ENCODE measurements at regions not wholly inside any gene's neighbourhood (a gene's known extent, or its start where the extent isn't known, plus 50 kb on each side); places are given as distances from the start of the nearest gene placed in this dataset.

- Histone ChIP-seq H3K9me3 (no peaks in the 10 kb centered on the region), H3K27me3 (replicated peaks; ENCODE audit: control insufficient read depth, insufficient read depth, low read length) (no peaks in the 10 kb centered on the region), H3K4me3 (ENCODE audit: low read depth, low read length) (no peak overlapping the region), H3K36me3 (ENCODE audit: control insufficient read depth, insufficient read depth, low read length) (no peaks in the 10 kb centered on the region), H3K4me1 (no peaks in the 10 kb centered on the region)
- H3K9me3 Mint-ChIP-seq (ENCODE audit: unreplicated experiment) = peaks cover 9% of the 10 kb centered on the region
- H3K4me1 Mint-ChIP-seq (ENCODE audit: low read depth, unreplicated experiment) = no peaks in the 10 kb centered on the region
- H3K36me3 Mint-ChIP-seq (ENCODE audit: insufficient read depth, unreplicated experiment) = no peaks in the 10 kb centered on the region
- no TSS peak for BruUV-seq (replicated peaks)
- no peaks in the 10 kb centered on the region for H3K27me3 Mint-ChIP-seq (ENCODE audit: insufficient read depth, unreplicated experiment)
- intact Hi-C loops (cut with micrococcal nuclease; ENCODE audit: unreplicated experiment) = no loop called here
- DNase-seq = no peak
- ChIA-PET POLR2A (no interaction called here), CTCF (no interaction called here)
- no peak overlapping the region for H3K27ac Mint-ChIP-seq (ENCODE audit: unreplicated experiment)
- no peak overlapping the region for H3K4me3 Mint-ChIP-seq (ENCODE audit: unreplicated experiment)
- no peak for TF ChIP-seq CTCF (IDR thresholded peaks at IDR 0.05; ENCODE audit: insufficient read depth in 1 of 2, low read depth in 1 of 2, low read length in 1 of 2, severe bottlenecking in 1 of 2, unreplicated experiment in 1 of 2)
These were observed 144.8 kb upstream of the SAMSN1 start for GRCh38 chr21:14690886-14691285.

GRCh38 chr21:14688936-14689335, 142.8 kb upstream of the SAMSN1 start:
- no peaks in the 10 kb centered on the region for H3K27me3 ChIP-seq (replicated peaks; ENCODE audit: control insufficient read depth, insufficient read depth, low read length)
- H3K9me3 ChIP-seq = no peaks in the 10 kb centered on the region
- Mint-ChIP-seq H3K9me3 (ENCODE audit: unreplicated experiment) (peaks cover 9% of the 10 kb centered on the region), H3K27me3 (ENCODE audit: insufficient read depth, unreplicated experiment) (no peaks in the 10 kb centered on the region), H3K36me3 (ENCODE audit: insufficient read depth, unreplicated experiment) (no peaks in the 10 kb centered on the region), H3K4me3 (ENCODE audit: unreplicated experiment) (no peak overlapping the region), H3K27ac (ENCODE audit: unreplicated experiment) (no peak overlapping the region), H3K4me1 (ENCODE audit: low read depth, unreplicated experiment) (no peaks in the 10 kb centered on the region)
- no peak for DNase-seq
- no TSS peak for BruUV-seq (replicated peaks)
- H3K4me3 ChIP-seq (ENCODE audit: low read depth, low read length) = no peak overlapping the region
- intact Hi-C loops (cut with micrococcal nuclease; ENCODE audit: unreplicated experiment) = no loop called here
- no peaks in the 10 kb centered on the region for H3K36me3 ChIP-seq (ENCODE audit: control insufficient read depth, insufficient read depth, low read length)
- CTCF ChIA-PET = no interaction called here
- no peaks in the 10 kb centered on the region for H3K4me1 ChIP-seq
- no peak for TF ChIP-seq CTCF (IDR thresholded peaks at IDR 0.05; ENCODE audit: insufficient read depth in 1 of 2, low read depth in 1 of 2, low read length in 1 of 2, severe bottlenecking in 1 of 2, unreplicated experiment in 1 of 2)
- POLR2A ChIA-PET = no interaction called here

GRCh38 chr21:14688412-14688811, 142.3 kb upstream of the SAMSN1 start:
- Histone ChIP-seq H3K4me1 (no peaks in the 10 kb centered on the region), H3K36me3 (ENCODE audit: control insufficient read depth, insufficient read depth, low read length) (no peaks in the 10 kb centered on the region), H3K9me3 (no peaks in the 10 kb centered on the region), H3K4me3 (ENCODE audit: low read depth, low read length) (no peak overlapping the region), H3K27me3 (replicated peaks; ENCODE audit: control insufficient read depth, insufficient read depth, low read length) (no peaks in the 10 kb centered on the region)
- intact Hi-C loops (cut with micrococcal nuclease; ENCODE audit: unreplicated experiment) = no loop called here
- ChIA-PET CTCF (no interaction called here), POLR2A (no interaction called here)
- Mint-ChIP-seq H3K4me3 (ENCODE audit: unreplicated experiment) (no peak overlapping the region), H3K27ac (ENCODE audit: unreplicated experiment) (no peak overlapping the region), H3K27me3 (ENCODE audit: insufficient read depth, unreplicated experiment) (no peaks in the 10 kb centered on the region), H3K36me3 (ENCODE audit: insufficient read depth, unreplicated experiment) (no peaks in the 10 kb centered on the region), H3K4me1 (ENCODE audit: low read depth, unreplicated experiment) (no peaks in the 10 kb centered on the region), H3K9me3 (ENCODE audit: unreplicated experiment) (peaks cover 9% of the 10 kb centered on the region)
- BruUV-seq (replicated peaks) = no TSS peak
- DNase-seq = no peak
- no peak for TF ChIP-seq CTCF (IDR thresholded peaks at IDR 0.05; ENCODE audit: insufficient read depth in 1 of 2, low read depth in 1 of 2, low read length in 1 of 2, severe bottlenecking in 1 of 2, unreplicated experiment in 1 of 2)

Measured in Caco-2 (cell line).